Epithelial cell of esophagus (primary cell): ENCODE measurements at regions not wholly inside any gene's neighbourhood (a gene's known extent, or its start where the extent isn't known, plus 50 kb on each side); places are given as distances from the start of the nearest gene placed in this dataset.

Experiments used
- DNase-seq: peaks from one replicate; pipeline ENCODE4 v3.0.0; 2010; ENCODE audit warnings: low read depth
- H3K4me3 ChIP-seq: 2 replicates; pipeline ENCODE4 v1.5.1; 2011; ENCODE audit warnings: mild to moderate bottlenecking, low read length, control low read depth
- TF ChIP-seq, protein P1 (sequence below): IDR thresholded peaks from 2 replicates; pipeline ENCODE4 v1.5.1; 2011; ENCODE audit warnings: low read depth, mild to moderate bottlenecking, low read length, control low read depth, inconsistent platforms; ENCODE audit not compliant: insufficient read depth; ENCODE audit errors: missing control alignments

DNA sequence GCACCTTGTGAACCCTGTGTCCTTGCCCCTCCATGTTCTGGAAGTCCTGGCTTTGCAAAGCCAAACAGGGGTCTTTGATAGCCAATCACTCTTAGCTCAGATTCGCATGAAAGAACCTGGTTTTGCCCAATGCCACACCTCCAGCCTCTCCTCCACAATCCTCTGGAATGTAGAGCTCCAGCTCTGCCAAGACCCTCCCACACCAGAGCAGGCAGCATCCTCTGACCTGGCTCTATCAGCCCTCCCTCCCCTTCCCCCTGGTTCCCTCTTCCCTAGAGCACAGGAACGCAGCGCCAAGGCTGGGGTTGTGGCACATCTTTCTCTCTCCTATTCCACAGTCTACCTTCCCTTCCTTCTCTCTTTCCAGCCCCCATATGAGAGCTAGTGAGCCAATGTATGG lies 133.3 kb downstream of the RPLP1 start:
- H3K4me3 ChIP-seq, result no peak overlapping the region

DNA sequence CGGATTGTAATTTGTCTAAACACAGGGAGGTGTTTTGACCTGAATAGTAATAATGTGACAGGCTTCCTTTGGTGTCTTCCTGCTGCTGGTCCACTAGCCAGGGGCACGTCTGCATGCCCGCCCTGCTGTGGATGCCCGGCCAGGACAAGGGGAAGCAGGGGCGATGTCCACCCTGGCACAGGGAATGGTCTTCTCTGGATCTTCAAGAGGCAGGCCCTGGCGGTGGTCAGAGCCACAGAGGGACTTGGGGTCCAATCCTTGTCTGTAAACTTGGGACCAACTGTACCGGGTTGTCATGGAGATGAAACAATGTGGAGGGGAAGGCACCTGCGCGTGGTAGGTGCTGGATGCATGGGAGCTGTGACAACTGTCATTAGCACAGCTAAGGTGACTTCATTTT lies 134.1 kb downstream of the RPLP1 start:
- TF ChIP-seq, protein P1, sequence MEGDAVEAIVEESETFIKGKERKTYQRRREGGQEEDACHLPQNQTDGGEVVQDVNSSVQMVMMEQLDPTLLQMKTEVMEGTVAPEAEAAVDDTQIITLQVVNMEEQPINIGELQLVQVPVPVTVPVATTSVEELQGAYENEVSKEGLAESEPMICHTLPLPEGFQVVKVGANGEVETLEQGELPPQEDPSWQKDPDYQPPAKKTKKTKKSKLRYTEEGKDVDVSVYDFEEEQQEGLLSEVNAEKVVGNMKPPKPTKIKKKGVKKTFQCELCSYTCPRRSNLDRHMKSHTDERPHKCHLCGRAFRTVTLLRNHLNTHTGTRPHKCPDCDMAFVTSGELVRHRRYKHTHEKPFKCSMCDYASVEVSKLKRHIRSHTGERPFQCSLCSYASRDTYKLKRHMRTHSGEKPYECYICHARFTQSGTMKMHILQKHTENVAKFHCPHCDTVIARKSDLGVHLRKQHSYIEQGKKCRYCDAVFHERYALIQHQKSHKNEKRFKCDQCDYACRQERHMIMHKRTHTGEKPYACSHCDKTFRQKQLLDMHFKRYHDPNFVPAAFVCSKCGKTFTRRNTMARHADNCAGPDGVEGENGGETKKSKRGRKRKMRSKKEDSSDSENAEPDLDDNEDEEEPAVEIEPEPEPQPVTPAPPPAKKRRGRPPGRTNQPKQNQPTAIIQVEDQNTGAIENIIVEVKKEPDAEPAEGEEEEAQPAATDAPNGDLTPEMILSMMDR, result no peak
- H3K4me3 ChIP-seq, result no peak overlapping the region

More for the DNA sequence above, 133.3 kb downstream of the RPLP1 start:
- no peak for DNase-seq
- TF ChIP-seq, protein P1, result no peak

DNA sequence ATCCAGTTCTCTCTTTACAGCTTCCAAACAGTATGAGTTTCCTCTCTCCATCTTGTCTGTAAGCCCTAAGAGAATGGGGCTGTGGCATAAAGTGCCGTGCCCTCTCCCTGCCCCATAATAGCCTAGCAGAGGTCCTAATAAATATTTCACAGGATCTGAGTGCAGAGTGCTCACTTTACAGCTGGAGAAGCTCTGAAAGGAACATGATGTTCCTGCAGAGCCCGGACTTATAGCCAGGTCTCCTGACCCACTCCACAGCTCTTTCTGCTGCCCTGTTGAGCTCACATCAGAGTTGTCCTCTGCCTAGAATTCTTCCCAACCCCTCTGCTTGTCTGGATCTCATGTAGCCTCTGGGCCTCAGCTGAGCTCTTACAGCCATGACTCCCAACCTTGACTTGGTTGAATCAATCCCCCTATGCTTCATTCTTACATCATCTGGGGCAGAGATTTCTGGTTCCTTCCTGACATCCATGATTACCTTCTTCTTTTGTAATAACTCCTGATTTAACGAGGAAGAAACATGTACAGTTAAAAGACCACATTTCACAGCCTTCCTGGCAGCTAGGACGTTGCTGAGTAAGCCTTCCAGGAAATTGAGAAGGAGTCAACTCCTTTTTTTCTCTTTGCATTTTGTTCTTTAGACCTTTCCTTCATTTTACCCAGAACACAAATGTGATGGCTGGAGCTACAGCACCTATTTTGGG lies 135.3 kb downstream of the RPLP1 start:
- DNase-seq, result no peak
- TF ChIP-seq, protein P1, result no peak

More for the DNA sequence above, 134.1 kb downstream of the RPLP1 start:
- DNase-seq, result no peak

DNA sequence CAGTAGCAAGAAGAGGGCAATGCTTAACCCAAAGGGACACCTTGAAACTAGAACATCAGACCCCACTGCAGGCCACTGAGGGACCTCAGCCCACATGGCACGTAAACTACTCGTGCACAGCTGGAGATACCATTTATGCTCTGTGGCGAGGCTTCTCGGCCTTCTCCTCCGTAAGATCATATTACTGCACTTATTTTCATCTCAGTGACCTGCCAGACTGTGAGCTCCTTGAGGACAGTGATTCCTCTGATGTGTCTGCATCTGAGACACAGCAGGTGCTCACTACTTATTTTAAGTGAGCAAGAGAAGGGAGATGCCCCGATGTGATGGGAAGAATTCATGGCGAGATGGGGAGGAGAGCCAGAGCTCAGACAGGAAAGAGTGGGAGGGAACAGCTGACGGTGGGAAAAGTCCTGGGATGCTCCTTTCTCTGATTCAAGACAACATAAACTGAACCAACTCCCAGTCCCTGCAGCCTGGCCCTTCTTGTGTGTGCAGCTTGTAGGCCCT lies 137.6 kb downstream of the RPLP1 start:
- no peak for DNase-seq
- no peak overlapping the region for H3K4me3 ChIP-seq
- TF ChIP-seq, protein P1, result no peak

More for the DNA sequence above, 135.3 kb downstream of the RPLP1 start:
- H3K4me3 ChIP-seq, result no peak overlapping the region

DNA sequence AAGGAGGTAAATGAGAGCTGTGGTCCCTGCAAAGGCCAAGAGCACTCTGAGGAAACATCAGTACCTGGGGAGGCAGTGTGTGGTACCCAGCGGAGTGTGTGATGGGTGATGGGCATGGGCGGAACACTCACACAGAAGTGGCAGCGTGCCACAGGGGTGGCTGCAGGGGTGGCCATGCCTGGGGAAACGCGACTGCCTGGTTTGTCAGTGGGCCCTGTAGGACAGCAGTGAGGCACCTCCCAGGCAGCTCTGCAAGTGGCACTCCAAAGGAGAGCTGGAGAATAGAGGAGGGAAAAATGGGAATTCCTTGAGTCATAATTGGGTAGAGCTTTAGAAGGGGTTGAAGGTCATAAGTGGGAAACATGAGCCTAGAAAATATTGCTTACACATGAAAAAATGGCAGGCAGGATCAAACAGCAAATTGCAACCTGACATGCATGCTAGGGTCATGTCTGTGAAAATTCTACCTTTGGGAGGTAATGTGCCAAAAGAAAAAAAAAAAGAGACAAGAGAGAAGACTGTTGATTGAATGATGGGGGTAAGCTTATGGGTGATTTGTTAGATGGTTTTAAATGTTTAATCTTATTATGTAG lies 138.4 kb downstream of the RPLP1 start:
- TF ChIP-seq, protein P1, result no peak
- DNase-seq, result no peak
- H3K4me3 ChIP-seq, result no peak overlapping the region

DNA sequence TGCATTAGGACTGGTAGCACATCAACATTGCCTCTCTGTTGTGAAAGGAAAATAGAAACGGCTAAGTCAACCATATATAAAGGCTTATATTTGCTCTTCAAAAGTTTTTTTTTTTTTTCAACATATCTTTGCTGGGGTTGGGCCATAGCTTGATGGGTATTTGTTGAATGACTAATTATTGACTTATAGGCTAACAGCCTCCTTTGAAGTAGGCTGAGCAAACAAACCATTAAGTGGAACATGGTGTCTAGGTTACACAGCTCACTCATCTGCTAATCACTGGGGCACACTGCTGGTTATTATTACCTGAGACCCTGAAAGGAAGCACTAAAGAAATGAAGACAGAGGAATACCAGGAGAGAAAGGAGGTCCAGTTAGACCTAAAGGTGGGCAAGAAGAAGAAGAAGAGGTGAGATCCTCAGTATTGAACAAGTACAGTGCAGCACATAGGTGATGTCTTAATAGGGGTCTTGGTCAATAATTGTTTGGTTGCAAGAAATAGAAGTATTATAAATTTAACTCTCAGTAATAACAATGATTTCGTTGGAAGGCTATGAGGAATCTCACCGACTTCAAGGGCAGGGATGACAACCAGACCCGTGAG lies 139.4 kb downstream of the RPLP1 start:
- TF ChIP-seq, protein P1, result no peak
- H3K4me3 ChIP-seq, result no peak overlapping the region
- peak; percentile 80 for DNase-seq
